K562 (cell line): ENCODE measurements at regions not wholly inside any gene's neighbourhood (a gene's known extent, or its start where the extent isn't known, plus 50 kb on each side); places are given as distances from the start of the nearest gene placed in this dataset.
A peak's percentile ranks its signal among the peaks of the same experiment; 100 is the strongest.

Experiments used
- ATAC-seq: fragments of 200-7000 bp; cut with Tn5 transposase; 3 replicates; pipeline ENCODE4 v1.9.1; 2020; ENCODE audit warnings: moderate library complexity
- BruUV-seq: library from RNA; stranded (reverse); fragments of 400-500 nt; replicated peaks from 2 replicates; lab custom pipeline; 2021; lab: Mats Ljungman, UMichigan
- CTCF ChIA-PET: fragments of 300-600 bp; formaldehyde crosslinking; extraction: SDS; loops from one replicate; lab custom pipeline; 2021; ENCODE audit warnings: low intra/inter-chr PET ratio; lab: Yijun Ruan, JAX
- POLR2A ChIA-PET: fragments of 300-600, 350-650 bp; sonication (Branson Sonifier 250); formaldehyde crosslinking; extraction: SDS; loops from one replicate; lab custom pipeline; 2021; ENCODE audit warnings: antibody characterized with exemption, inconsistent platforms; lab: Yijun Ruan, JAX
- DNase-seq, 4 experiments: peaks; one replicate each; pipeline versions ENCODE4 v3.0.0 to v3.0.0-alpha.2; 2011 to 2018; ENCODE audit warnings: low spot score in 3 of 4, mixed read lengths in 3 of 4; ENCODE audit errors: extremely low read depth in 1 of 4
- FAIRE-seq: peaks from 2 replicates; lab custom pipeline; 2011; peaks lifted over from hg19 to GRCh38; lab: Jason Lieb, UNC
- H2AFZ ChIP-seq: 2 replicates; pipeline ENCODE4 v1.6.0; 2011; ENCODE audit warnings: low read depth, low read length, control low read depth, inconsistent platforms
- H3K27ac ChIP-seq: fragments of 200-600 bp; 3 replicates; pipeline ENCODE4 v1.8.0; 2011; ENCODE audit warnings: low read depth, mild to moderate bottlenecking, control low read depth, inconsistent platforms, low read length, moderate library complexity, mixed read lengths; ENCODE audit errors: extremely low read depth
- H3K27me3 ChIP-seq, 2 experiments: fragments of 300-600 bp in 1 of 2; 2 replicates in 1 of 2; 3 replicates in 1 of 2; pipeline versions ENCODE4 v1.6.0 to v1.8.0; 2011; ENCODE audit warnings: inconsistent platforms in 2 of 2, low read length in 2 of 2, mild to moderate bottlenecking in 1 of 2, mixed read lengths in 1 of 2, moderate library complexity in 1 of 2; ENCODE audit not compliant: control insufficient read depth in 2 of 2, insufficient read depth in 2 of 2
- H3K36me3 ChIP-seq: fragments of 300-600 bp; 3 replicates; pipeline ENCODE4 v1.8.0; 2011; ENCODE audit warnings: mild to moderate bottlenecking, low read length, inconsistent platforms; ENCODE audit not compliant: control insufficient read depth, insufficient read depth
- H3K4me1 ChIP-seq, 2 experiments: fragments of 200-600 bp in 1 of 2; replicated peaks in 1 of 2; 2 replicates in 1 of 2; 3 replicates in 1 of 2; pipeline versions ENCODE4 v1.5.1 to v1.8.0; 2011; ENCODE audit warnings: inconsistent platforms in 2 of 2, low read length in 2 of 2, mild to moderate bottlenecking in 1 of 2, mixed read lengths in 1 of 2, moderate library complexity in 1 of 2; ENCODE audit not compliant: control insufficient read depth in 2 of 2, insufficient read depth in 2 of 2
- H3K4me2 ChIP-seq: 2 replicates; pipeline ENCODE4 v1.6.1; 2011; ENCODE audit warnings: low read length, control low read depth, inconsistent platforms, mixed read lengths; ENCODE audit not compliant: insufficient read depth
- H3K4me3 ChIP-seq: fragments of 200-600 bp; sonication (generic), shearing (Covaris generic); 2 replicates; pipeline ENCODE4 v1.5.1; 2016; ENCODE audit warnings: control low read depth, inconsistent platforms
- H3K79me2 ChIP-seq: fragments of 200-600 bp; 3 replicates; pipeline ENCODE4 v1.8.0; 2011; ENCODE audit warnings: low read length, inconsistent platforms; ENCODE audit not compliant: control insufficient read depth, insufficient read depth
- H3K9ac ChIP-seq, 2 experiments: 2 replicates each; pipeline versions ENCODE4 v1.6.0 to v1.6.1; 2011; ENCODE audit warnings: low read depth in 2 of 2, low read length in 2 of 2, control low read depth in 1 of 2, inconsistent platforms in 1 of 2, mild to moderate bottlenecking in 1 of 2, mixed read lengths in 1 of 2; ENCODE audit not compliant: insufficient read depth in 1 of 2
- H3K9me1 ChIP-seq: one replicate; pipeline ENCODE4 v1.6.0; 2011; ENCODE audit warnings: inconsistent platforms, mild to moderate bottlenecking, low read length, moderate library complexity; ENCODE audit not compliant: control insufficient read depth, insufficient read depth
- H3K9me3 ChIP-seq: replicated peaks from 2 replicates; pipeline ENCODE4 v1.5.1; 2011; ENCODE audit warnings: low read depth, low read length, inconsistent platforms; ENCODE audit not compliant: control insufficient read depth, insufficient read depth
- H4K20me1 ChIP-seq: replicated peaks from 2 replicates; pipeline ENCODE4 v1.6.1; 2011; ENCODE audit warnings: low read length, inconsistent platforms, mixed read lengths; ENCODE audit not compliant: control insufficient read depth, insufficient read depth
- TAF15 ChIP-seq: fragments of 200-400 bp; formaldehyde crosslinking; IDR thresholded peaks from 2 replicates; pipeline ENCODE4 v1.6.1; 2017; ENCODE audit warnings: mild to moderate bottlenecking, low read depth, low read length, moderate library complexity
- YY1 ChIP-seq, 3 experiments: IDR thresholded peaks; 2 replicates each; pipeline ENCODE4 v1.6.1; 2011; ENCODE audit warnings: low read length in 2 of 3, mild to moderate bottlenecking in 2 of 3, moderate library complexity in 2 of 3, borderline replicate concordance in 1 of 3, control low read depth in 1 of 3, low read depth in 1 of 3; ENCODE audit not compliant: insufficient read depth in 3 of 3, insufficient replicate concordance in 2 of 3, control insufficient read depth in 1 of 3, insufficient read length in 1 of 3; ENCODE audit errors: extremely low read depth in 1 of 3
- WGBS: fragments of 100-300 bp; shearing (Covaris generic); methylation state at CpG from one replicate; pipeline ENCODE4 v1.1.6; 2016; ENCODE audit warnings: low coverage, mixed read lengths; ENCODE audit not compliant: insufficient coverage; ENCODE audit errors: missing lambda C conversion rate; 5-methylcytosine and 5-hydroxymethylcytosine counted together
- in situ Hi-C: fragments of 300-500 bp; cut with MboI; formaldehyde crosslinking; loops from 4 replicates; pipeline ENCODE4 v1.15.0; 2018; ENCODE audit warnings: inconsistent platforms, mixed read lengths
- intact Hi-C: fragments of 100-400 bp; cut with micrococcal nuclease; formaldehyde crosslinking; loops from 2 replicates; pipeline ENCODE4 v1.14.2; 2022
- TF ChIP-seq, protein P1 (sequence below), 2 experiments: fragments of 450-650 bp in 1 of 2; sonication (generic) in 1 of 2; formaldehyde crosslinking; conservative IDR thresholded peaks; 2 replicates each; pipeline versions ENCODE4 v1.4.0 to v1.8.1; 2020 to 2022; ENCODE audit warnings: mild to moderate bottlenecking in 1 of 2, missing genetic modification reagents in 1 of 2

DNA sequence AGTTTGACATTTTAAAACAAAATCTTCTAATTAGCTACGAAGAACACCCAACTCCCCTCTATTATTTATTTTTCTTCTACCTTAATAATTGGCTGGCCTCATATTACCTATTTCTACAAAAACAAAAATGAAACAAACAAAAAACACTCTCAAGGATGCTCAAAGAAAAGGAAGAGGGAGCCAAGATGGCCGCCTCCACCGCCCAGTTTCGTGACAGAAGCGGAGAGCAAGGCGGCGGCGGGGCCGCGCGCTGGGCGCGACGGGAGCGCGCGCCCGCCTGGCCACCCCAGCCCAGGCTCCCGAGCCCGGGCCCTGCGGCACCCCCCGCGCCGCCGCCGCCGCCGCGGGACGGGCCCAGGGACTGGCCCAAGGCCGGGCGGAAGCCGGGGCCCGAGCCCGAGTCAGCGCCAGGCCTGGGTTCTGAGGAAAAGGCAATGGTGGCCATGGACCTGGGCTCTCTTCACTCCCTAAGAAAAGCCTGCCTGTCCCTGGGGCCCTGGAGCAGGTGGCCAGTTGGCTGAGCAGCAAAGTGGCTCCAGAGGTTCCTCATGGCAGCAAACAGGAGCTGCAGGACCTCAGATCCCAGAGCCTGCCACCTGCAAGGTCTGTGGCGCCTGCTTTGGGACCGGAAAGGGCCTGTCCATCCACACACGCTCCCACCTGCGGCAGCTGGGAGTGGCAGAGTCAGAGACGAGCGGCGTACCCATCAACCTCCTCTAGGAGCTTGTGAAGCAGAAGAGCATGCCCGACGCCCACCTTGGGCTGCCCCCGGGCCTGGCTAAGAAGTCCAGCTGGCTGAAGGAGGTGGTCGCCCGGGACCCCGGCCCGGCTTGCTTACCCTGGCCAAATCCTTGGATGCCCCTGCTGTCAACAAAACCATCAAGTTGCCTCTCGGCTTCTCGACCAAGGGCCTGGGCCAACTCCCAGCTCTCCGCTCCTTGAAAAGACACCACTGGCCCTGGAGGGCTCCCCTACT is 543.2 kb upstream of the CCDC179 start:
- Histone ChIP-seq H3K9ac (no peak overlapping the region), H3K9me1 (no peaks in the 10 kb centered on the region), H3K4me2 (no peak overlapping the region), H3K9me3 (no peaks in the 10 kb centered on the region), H3K36me3 (no peaks in the 10 kb centered on the region), H3K4me3 (no peak overlapping the region), H3K27ac (no peak overlapping the region), H3K4me1 (no peaks in the 10 kb centered on the region), H3K79me2 (no peaks in the 10 kb centered on the region), H2AFZ (peak overlapping the region; percentile 55; the same call in 1 of the 2 replicates), H3K27me3 (no peaks in the 10 kb centered on the region), H4K20me1 (no peaks in the 10 kb centered on the region)
- CTCF ChIA-PET = no interaction called here
- FAIRE-seq (no peak), ATAC-seq (no peak), DNase-seq (peak in 1 of 4 experiments; percentile 1)
- in situ Hi-C loops (no loop called here), intact Hi-C loops (no loop called here)
- TF ChIP-seq YY1 (IDR thresholded peaks at IDR 0.05; ENCODE audit: borderline replicate concordance in 1 of 3, control insufficient read depth in 1 of 3, extremely low read depth in 1 of 3, insufficient read depth in 3 of 3, insufficient read length in 1 of 3, insufficient replicate concordance in 2 of 3, low read depth in 1 of 3, low read length in 2 of 3) (peak in 1 of 3 experiments; percentile 53), TAF15 (no peak)
- TF ChIP-seq, protein P1, sequence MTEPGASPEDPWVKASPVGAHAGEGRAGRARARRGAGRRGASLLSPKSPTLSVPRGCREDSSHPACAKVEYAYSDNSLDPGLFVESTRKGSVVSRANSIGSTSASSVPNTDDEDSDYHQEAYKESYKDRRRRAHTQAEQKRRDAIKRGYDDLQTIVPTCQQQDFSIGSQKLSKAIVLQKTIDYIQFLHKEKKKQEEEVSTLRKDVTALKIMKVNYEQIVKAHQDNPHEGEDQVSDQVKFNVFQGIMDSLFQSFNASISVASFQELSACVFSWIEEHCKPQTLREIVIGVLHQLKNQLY (CRISPR knock-in tag; conservative IDR thresholded peaks at IDR 0.05) = no peak
- no TSS peak for BruUV-seq
- WGBS = 3% methylated on average over 20 of the region's 53 CpGs
- POLR2A ChIA-PET = no interaction called here
